ENCODE measurements at regions not wholly inside any gene's neighbourhood (a gene's known extent, or its start where the extent isn't known, plus 50 kb on each side); places are given as distances from the start of the nearest gene placed in this dataset.

DNA sequence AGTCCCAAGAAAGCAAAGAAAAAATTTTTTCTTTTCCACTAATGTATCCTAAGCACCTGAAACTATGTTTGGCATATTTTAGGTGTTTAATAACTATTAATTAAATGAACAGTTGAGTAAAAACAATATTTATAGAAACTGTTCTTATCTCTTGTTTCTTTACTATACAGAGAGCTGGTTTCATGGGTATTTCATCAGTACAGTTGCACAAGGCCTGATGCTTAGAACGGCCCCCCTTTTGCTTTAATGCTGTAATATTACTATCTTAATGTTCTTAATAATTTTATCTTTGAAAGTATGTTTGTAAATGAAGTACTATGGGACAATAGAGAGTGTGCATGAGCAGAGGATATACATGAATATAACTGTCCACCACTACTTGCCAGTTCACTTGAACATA, 479.1 kb upstream of the SLIT2 start:
- DNase-seq: no peak

DNA sequence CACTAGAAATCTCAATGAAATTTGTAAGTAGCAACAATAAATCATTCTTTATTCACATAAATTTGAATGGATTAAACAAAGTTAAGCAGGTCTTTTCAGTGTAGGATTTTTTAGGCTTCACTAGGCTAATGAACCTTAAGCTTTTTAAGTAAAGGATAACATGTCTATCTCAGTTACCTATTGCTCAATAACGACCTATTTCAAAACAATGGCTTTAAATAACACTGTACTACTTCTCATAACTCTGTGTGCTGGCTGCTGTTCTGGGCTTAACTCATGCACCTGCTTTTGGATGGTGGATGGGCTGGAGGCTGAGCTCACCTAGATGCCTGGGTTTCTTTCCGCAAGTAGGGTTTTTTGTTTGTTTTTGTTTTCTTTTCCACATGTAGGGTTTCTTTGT, 495.0 kb upstream of the SLIT2 start:
- no peak for DNase-seq

GRCh38 chr4:19752599-19752998, 499.1 kb upstream of the SLIT2 start:
- DNase-seq: no peak

DNA sequence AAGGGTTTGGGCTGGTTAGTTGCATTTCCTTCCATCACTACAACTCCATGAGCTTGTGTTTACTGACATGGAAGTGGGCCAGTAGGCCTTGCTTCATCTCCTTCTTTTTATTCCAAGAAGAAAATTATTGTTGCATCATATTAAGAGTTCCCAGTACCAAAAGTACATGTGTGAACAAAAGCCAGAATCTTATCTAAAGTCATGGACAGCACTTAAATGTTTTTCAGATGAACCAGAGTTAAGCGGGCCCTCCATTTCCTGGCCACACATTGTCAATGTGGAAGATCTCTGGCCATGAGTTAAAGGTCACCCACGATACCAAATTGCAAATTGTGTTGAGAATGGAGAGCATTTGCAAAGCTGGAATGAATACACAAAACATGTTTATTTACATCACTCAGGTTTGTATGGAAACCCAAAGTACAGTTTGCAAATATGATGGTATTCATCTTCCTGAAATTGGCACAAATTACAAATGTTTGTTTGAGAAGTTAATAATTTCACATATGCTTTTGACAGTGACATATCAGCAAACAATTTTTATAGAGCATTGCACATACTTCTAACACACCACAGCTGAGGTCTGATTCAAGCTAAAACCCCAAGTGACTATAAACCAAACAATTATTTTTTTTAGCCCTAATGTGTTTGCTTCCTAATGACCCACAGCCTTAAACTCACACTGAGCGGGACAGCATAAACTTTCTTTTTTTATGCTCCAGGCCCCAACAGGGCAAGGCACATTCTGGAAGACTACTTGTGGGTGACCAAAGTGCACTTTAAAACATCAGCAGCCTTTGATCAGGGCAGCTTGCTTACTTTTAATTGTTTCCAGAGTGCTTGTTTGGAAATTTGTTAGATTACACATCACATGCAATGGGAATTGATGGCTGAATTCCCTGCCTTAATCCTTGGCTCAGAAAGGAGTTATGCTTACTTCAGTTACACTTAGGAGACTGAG, 502.9 kb upstream of the SLIT2 start:
- no peak for DNase-seq

DNA sequence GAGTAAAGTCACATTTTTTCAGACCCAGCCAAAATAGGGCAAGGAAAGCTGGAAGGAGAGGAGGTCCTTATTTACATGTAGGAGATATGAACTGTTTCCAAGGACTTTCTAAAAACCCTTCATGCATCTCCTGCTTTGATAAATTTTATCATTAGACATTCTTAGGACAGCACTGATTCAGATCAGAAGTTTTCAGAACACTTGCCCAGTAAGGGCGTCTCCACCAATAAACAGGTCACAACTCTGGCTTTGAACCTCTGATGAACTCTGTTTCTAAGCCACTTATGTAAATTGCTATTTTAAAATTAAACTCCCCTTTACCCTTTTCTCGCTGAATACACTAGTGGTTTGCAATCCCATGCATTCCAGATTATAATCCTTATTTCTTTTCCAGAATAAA, 505.3 kb upstream of the SLIT2 start:
- no peak for DNase-seq

- DNase-seq: no peak
Observed at GRCh38 chr4:19743115-19743638, 508.5 kb upstream of the SLIT2 start.

DNA sequence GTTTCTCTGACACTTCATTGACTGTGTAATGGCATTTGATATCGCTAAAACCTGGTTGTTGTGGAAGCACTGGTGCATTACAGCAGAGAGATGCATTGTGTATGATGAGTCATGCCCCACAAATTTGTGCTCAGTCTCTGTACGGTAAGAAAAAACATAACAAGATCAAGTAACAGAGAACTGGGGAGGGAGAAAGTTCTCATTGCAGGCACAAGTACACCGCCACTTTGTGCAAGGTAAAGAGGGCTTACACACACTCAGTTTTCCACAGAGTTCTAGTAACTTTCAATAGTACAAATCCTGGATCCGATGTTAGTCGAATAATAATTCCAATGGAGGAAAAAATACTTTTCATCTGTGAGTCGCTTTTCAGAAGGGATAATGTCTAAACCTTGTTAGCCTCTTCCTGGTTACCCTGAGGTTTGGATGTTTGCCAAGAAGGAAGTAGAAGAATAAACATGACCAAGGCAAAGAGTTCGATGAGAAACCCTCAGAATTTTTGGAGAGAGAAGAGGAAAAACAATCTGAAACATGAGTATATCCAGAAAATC, 512.5 kb upstream of the SLIT2 start:
- DNase-seq: no peak

- DNase-seq: no peak
Observed at GRCh38 chr4:19736968-19737756, 514.5 kb upstream of the SLIT2 start.

DNA sequence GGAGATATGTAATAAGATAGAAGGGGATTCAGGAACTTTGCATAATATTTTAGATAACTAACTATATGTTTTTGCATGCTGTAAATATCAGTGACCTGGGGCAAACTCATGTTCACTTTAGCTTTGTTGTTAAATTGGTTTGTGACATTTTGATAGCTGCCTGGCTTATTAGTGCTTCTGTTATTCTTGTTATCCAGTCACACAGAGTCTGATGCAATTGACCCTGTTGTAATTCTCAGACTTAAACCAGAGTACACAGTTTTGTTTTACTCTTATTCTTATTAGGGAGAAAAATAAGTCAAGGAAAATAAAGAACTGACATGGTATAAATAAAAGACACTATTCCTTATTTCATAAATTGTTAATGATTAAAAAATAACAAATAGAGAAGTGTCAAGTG, 516.7 kb upstream of the SLIT2 start:
- DNase-seq: no peak

DNA sequence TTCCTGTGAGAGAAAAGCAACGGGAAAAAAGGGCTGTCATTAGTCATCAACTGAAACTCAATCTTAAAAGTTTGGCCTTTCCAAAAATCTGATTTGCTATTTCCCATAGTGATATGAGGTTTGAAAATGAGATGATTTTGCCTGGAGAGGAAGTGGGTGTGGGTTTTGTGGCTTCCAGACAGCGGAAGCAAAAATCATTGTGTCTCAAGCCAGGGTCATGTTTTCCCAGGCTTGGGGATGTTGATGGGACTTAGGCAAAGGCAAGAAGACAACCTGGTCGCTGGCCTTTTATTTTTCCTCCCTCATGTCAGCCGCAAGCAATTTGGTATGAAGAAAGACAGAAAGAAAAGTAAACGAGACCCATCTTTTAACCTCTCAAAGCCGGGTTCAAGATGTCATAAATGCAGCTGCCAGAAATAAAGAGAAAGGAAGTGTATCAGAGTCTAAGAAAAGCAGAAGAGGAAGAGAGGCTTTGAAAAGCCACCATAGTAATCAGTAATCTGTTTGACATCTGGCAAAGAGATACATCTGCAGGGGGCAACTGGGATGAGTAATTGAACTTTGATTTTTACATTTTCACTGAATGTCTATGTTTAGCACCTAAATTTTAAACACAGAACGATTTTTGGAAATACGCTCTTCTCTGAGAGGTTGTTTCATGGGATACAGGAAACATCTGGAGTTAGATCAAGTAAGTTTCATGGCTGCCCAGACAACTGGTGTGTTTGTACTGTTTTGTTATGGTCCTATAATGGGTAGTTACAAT, 521.6 kb upstream of the SLIT2 start:
- DNase-seq: no peak

GRCh38 chr4:19728773-19729172, 522.9 kb upstream of the SLIT2 start:
- no peak for DNase-seq

GRCh38 chr4:19727141-19727540, 524.6 kb upstream of the SLIT2 start:
- DNase-seq: no peak

- DNase-seq: no peak
Observed at GRCh38 chr4:19725130-19725529, 526.6 kb upstream of the SLIT2 start.

DNA sequence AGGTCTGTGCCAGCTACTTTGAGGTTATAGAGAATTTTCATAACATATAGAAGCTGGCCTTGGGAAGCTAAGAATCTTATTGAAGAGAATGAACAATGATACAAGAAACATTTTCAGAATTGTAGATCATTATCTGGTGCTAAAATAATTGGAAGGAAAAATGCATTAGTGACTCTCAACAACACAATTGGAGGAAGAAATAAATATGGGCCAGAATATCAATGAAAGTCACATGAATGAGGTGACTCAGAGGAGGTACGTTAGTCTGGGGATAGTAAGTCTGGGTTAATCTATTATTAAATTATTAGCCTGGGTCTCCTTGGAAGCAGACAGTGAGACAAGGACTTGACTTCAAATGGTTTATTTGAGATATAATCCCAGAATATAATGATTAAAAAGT, 529.3 kb upstream of the SLIT2 start:
- no peak for DNase-seq

- no peak for DNase-seq
Observed at GRCh38 chr4:19721587-19721986, 530.1 kb upstream of the SLIT2 start.

DNA sequence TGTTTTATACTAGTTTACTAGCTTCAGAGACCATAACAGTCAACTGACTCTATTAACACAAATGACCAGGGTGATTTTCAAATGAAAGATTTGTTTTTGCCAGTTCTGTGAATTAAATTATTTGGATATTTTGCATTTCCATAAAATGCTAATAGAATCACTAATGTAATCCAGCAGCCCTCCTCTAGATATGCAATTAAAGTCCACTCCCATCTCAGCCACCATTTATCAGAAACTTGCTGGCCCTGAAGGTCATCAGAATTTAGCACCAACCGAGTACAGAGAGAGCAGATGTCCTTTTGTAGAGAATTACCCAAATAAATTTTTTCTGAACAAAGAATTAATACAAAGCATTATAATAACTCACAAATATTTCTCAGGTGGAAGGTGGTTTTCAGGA, 531.1 kb upstream of the SLIT2 start:
- no peak for DNase-seq

- no peak for DNase-seq
Observed at GRCh38 chr4:19720190-19720589, 531.5 kb upstream of the SLIT2 start.

GRCh38 chr4:19711871-19712270, 539.8 kb upstream of the SLIT2 start:
- no peak for DNase-seq

GRCh38 chr4:19707876-19708275, 543.8 kb upstream of the SLIT2 start:
- no peak for DNase-seq

DNA sequence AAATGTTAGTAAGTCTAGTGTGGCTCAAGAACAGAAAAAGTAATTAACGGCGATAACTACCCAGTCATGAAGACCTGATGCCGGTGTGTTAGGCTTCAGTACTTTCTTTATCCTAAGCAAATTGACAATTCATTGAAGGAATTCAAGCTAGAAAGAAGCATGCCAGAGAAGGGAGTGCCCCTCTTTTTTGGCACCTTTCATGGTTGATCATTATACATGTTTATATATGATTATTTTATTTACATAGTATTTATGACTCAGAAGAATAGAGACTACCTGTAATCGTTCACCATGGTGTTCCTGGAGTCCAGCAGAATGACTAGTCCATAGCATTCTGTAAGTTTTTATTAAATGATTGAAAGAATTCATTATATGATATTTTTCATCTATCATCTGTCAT, 548.3 kb upstream of the SLIT2 start:
- no peak for DNase-seq

DNA sequence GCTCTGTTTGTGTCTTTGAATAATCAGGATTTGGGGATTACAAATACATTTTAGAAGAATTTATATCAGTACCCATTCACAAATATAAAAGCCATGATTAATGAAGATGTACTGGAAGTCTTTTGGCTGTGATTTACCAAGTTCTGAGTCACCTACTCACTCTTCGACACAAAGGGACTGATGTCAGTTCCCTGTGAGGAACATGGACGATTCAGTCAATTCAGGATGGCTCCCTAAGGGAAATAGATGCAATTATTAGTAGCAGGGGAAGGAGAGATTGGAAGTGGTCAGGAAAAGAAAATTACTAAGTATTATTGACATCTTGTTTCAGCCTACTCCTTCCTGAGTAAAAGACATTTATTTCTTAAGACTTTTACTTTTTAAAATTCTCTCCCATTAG, 550.7 kb upstream of the SLIT2 start:
- no peak for DNase-seq

GRCh38 chr4:19698961-19699360, 552.7 kb upstream of the SLIT2 start:
- DNase-seq: no peak

- DNase-seq: no peak
Observed at GRCh38 chr4:19694812-19695211, 556.9 kb upstream of the SLIT2 start.

Data from activated T-cell treated with anti-CD3 and anti-CD28 coated beads, Interleukin-2, amount 50 U/mL, for 48 hours (primary cell).